OCI-LY3 (cell line): ENCODE measurements at regions not wholly inside any gene's neighbourhood (a gene's known extent, or its start where the extent isn't known, plus 50 kb on each side); places are given as distances from the start of the nearest gene placed in this dataset.

Experiments
- EZH2phosphoT487 ChIP-seq: fragments of 200-600 bp; shearing (Covaris generic); IDR thresholded peaks from 2 replicates; pipeline ENCODE4 v1.6.1; 2018; ENCODE audit warnings: antibody characterized with exemption, mixed run types, low read depth
- TF ChIP-seq, protein P1 (sequence below): fragments of 200-600, 300-600 bp; sonication (generic); IDR thresholded peaks from 2 replicates; pipeline ENCODE4 v1.5.1; 2014; ENCODE audit warnings: antibody characterized with exemption, low read length, low read depth

- TF ChIP-seq, protein P1, sequence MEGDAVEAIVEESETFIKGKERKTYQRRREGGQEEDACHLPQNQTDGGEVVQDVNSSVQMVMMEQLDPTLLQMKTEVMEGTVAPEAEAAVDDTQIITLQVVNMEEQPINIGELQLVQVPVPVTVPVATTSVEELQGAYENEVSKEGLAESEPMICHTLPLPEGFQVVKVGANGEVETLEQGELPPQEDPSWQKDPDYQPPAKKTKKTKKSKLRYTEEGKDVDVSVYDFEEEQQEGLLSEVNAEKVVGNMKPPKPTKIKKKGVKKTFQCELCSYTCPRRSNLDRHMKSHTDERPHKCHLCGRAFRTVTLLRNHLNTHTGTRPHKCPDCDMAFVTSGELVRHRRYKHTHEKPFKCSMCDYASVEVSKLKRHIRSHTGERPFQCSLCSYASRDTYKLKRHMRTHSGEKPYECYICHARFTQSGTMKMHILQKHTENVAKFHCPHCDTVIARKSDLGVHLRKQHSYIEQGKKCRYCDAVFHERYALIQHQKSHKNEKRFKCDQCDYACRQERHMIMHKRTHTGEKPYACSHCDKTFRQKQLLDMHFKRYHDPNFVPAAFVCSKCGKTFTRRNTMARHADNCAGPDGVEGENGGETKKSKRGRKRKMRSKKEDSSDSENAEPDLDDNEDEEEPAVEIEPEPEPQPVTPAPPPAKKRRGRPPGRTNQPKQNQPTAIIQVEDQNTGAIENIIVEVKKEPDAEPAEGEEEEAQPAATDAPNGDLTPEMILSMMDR, result no peak
- TF ChIP-seq EZH2phosphoT487, result no peak
These were observed 69.7 kb upstream of the WASF3 start for GRCh38 chr13:26487781-26488180.
